ENCODE measurements at regions not wholly inside any gene's neighbourhood (a gene's known extent, or its start where the extent isn't known, plus 50 kb on each side); places are given as distances from the start of the nearest gene placed in this dataset.

GRCh38 chrX:128309311-128309710 is 257.1 kb upstream of the ACTRT1 start:
- H3K4me2 ChIP-seq (ENCODE audit: control insufficient read depth, extremely low read depth, insufficient read depth, low read depth, low read length): no peak overlapping the region
- H3K27ac ChIP-seq (ENCODE audit: control insufficient read depth, insufficient read depth, low read length): no peak overlapping the region
- no peak for FAIRE-seq
- TF ChIP-seq EZH2 (IDR thresholded peaks at IDR 0.05; ENCODE audit: low read length) (no peak), CTCF (optimal IDR thresholded peaks at IDR 0.05 in 1 of 3, IDR thresholded peaks at IDR 0.05 in 1 of 3, conservative IDR thresholded peaks at IDR 0.05 in 1 of 3; ENCODE audit: extremely low read depth in 1 of 3, insufficient read depth in 2 of 3, low read length in 3 of 3) (no peak)
- no peak overlapping the region for H3K9ac ChIP-seq (ENCODE audit: control insufficient read depth, extremely low read depth, insufficient read depth, low read length)
- dilution Hi-C loops (cut with MboI; ENCODE audit: extremely low pct_ligation_motif_present, low sequenced_read_pairs): no loop called here
- H3K9me1 ChIP-seq (ENCODE audit: control insufficient read depth, extremely low read depth, insufficient read depth, low read length): no peaks in the 10 kb centered on the region
- no peaks in the 10 kb centered on the region for H3K4me1 ChIP-seq (ENCODE audit: control insufficient read depth, extremely low read depth, insufficient read depth, low read length)
- no peaks in the 10 kb centered on the region for H3K79me2 ChIP-seq (ENCODE audit: control insufficient read depth, insufficient read depth, low read length)
- no peaks in the 10 kb centered on the region for H3K9me3 ChIP-seq (ENCODE audit: control insufficient read depth, low read depth, low read length)
- H4K20me1 ChIP-seq (ENCODE audit: control insufficient read depth, extremely low read depth, insufficient read depth, low read length): no peaks in the 10 kb centered on the region
- H3K4me3 ChIP-seq (ENCODE audit: control insufficient read depth in 2 of 3, extremely low read depth in 1 of 3, insufficient read depth in 2 of 3, low read depth in 1 of 3, low read length in 3 of 3): no peak overlapping the region
- H3K36me3 ChIP-seq (ENCODE audit: control insufficient read depth in 2 of 2, extremely low read depth in 1 of 2, insufficient read depth in 2 of 2, low read length in 2 of 2): no peaks in the 10 kb centered on the region
- no peaks in the 10 kb centered on the region for H3K27me3 ChIP-seq (ENCODE audit: control insufficient read depth, extremely low read depth, insufficient read depth, low read length)
- DNase-seq (ENCODE audit: low read depth, low spot score): no peak
- H2AFZ ChIP-seq (ENCODE audit: control insufficient read depth, low read length): no peak overlapping the region

DNA sequence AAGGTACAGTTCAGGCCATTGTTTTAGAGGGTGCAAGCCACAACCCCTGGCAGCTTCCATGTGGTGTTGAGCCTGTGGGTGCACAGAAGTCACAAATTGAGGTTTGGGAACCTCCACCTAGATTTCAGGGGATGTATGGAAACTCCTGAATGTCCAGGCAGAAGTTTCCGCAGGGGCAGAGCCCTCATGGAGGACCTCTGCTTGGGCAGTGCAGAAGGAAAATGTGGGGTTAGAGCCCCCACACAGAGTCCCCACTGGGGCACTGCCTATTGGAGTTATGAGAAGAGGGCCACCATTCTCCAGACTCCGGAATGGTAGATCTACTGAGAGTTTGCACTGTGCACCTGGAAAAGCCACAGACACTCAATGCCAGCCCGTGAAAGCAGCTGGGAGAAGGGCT is 242.0 kb upstream of the ACTRT1 start:
- Histone ChIP-seq H3K27me3 (ENCODE audit: control insufficient read depth, extremely low read depth, insufficient read depth, low read length) (no peaks in the 10 kb centered on the region), H4K20me1 (ENCODE audit: control insufficient read depth, extremely low read depth, insufficient read depth, low read length) (no peaks in the 10 kb centered on the region), H3K36me3 (ENCODE audit: control insufficient read depth in 2 of 2, extremely low read depth in 1 of 2, insufficient read depth in 2 of 2, low read length in 2 of 2) (no peaks in the 10 kb centered on the region), H3K9ac (ENCODE audit: control insufficient read depth, extremely low read depth, insufficient read depth, low read length) (no peak overlapping the region), H3K4me1 (ENCODE audit: control insufficient read depth, extremely low read depth, insufficient read depth, low read length) (no peaks in the 10 kb centered on the region), H3K4me3 (ENCODE audit: control insufficient read depth in 2 of 3, extremely low read depth in 1 of 3, insufficient read depth in 2 of 3, low read depth in 1 of 3, low read length in 3 of 3) (no peak overlapping the region), H3K4me2 (ENCODE audit: control insufficient read depth, extremely low read depth, insufficient read depth, low read depth, low read length) (no peak overlapping the region), H3K9me3 (ENCODE audit: control insufficient read depth, low read depth, low read length) (no peaks in the 10 kb centered on the region), H3K79me2 (ENCODE audit: control insufficient read depth, insufficient read depth, low read length) (no peaks in the 10 kb centered on the region), H2AFZ (ENCODE audit: control insufficient read depth, low read length) (no peak overlapping the region), H3K27ac (ENCODE audit: control insufficient read depth, insufficient read depth, low read length) (no peak overlapping the region), H3K9me1 (ENCODE audit: control insufficient read depth, extremely low read depth, insufficient read depth, low read length) (no peaks in the 10 kb centered on the region)
- DNase-seq (ENCODE audit: low read depth, low spot score) (no peak), FAIRE-seq (no peak)
- dilution Hi-C loops (cut with MboI; ENCODE audit: extremely low pct_ligation_motif_present, low sequenced_read_pairs): no loop called here
- TF ChIP-seq EZH2 (IDR thresholded peaks at IDR 0.05; ENCODE audit: low read length) (no peak), CTCF (optimal IDR thresholded peaks at IDR 0.05 in 1 of 3, IDR thresholded peaks at IDR 0.05 in 1 of 3, conservative IDR thresholded peaks at IDR 0.05 in 1 of 3; ENCODE audit: extremely low read depth in 1 of 3, insufficient read depth in 2 of 3, low read length in 3 of 3) (no peak)

Measured in keratinocyte (primary cell).